ENCODE measurements at regions not wholly inside any gene's neighbourhood (a gene's known extent, or its start where the extent isn't known, plus 50 kb on each side); places are given as distances from the start of the nearest gene placed in this dataset.

DNA sequence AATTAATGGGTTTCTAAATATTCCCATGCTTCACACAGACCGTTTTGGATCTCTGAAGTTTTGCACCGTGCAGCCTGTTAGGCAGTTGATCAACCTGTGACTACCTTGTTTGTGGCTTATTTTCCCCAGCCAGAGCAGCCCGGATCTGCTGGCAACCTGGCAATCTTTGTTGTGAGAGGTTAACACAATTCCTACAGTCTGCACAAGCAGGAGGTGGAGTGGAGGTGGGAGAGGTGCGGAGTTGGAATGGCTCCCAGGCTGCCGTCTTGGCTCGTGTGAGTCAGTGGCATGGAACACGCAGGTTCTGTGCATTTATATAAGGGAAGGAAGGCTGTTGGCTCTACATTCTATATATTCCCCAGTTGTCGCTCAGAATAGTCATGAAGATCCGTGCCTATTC, 70.9 kb upstream of the STOX2 start:
- no TSS peak for BruUV-seq (replicated peaks)
- Mint-ChIP-seq H3K4me1 (ENCODE audit: insufficient read depth, unreplicated experiment) (peaks cover 11% of the 10 kb centered on the region), H3K9me3 (ENCODE audit: unreplicated experiment) (no peaks in the 10 kb centered on the region), H3K27me3 (ENCODE audit: insufficient read depth, unreplicated experiment) (no peaks in the 10 kb centered on the region), H3K27ac (ENCODE audit: low read depth, unreplicated experiment) (no peak overlapping the region), H3K36me3 (ENCODE audit: insufficient read depth, unreplicated experiment) (no peaks in the 10 kb centered on the region), H3K4me3 (ENCODE audit: unreplicated experiment) (no peak overlapping the region)
- ChIA-PET CTCF (interaction anchor here (0.6 kb wide), 2 partner anchors 13 to 396 kb away, joined by 4 to 7 read pairs; no protein-coding TSS in a partner anchor), POLR2A (interaction anchor here (1.0 to 1.1 kb wide), 2 partner anchors 11 to 41 kb away, joined by 3 to 5 read pairs; no protein-coding TSS in a partner anchor)
- intact Hi-C loops (cut with micrococcal nuclease) = no loop called here
- TF ChIP-seq, protein P1, sequence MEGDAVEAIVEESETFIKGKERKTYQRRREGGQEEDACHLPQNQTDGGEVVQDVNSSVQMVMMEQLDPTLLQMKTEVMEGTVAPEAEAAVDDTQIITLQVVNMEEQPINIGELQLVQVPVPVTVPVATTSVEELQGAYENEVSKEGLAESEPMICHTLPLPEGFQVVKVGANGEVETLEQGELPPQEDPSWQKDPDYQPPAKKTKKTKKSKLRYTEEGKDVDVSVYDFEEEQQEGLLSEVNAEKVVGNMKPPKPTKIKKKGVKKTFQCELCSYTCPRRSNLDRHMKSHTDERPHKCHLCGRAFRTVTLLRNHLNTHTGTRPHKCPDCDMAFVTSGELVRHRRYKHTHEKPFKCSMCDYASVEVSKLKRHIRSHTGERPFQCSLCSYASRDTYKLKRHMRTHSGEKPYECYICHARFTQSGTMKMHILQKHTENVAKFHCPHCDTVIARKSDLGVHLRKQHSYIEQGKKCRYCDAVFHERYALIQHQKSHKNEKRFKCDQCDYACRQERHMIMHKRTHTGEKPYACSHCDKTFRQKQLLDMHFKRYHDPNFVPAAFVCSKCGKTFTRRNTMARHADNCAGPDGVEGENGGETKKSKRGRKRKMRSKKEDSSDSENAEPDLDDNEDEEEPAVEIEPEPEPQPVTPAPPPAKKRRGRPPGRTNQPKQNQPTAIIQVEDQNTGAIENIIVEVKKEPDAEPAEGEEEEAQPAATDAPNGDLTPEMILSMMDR (IDR thresholded peaks at IDR 0.05; ENCODE audit: unreplicated experiment) = no peak
- DNase-seq (ENCODE audit: unreplicated experiment) = peak; percentile 71

DNA sequence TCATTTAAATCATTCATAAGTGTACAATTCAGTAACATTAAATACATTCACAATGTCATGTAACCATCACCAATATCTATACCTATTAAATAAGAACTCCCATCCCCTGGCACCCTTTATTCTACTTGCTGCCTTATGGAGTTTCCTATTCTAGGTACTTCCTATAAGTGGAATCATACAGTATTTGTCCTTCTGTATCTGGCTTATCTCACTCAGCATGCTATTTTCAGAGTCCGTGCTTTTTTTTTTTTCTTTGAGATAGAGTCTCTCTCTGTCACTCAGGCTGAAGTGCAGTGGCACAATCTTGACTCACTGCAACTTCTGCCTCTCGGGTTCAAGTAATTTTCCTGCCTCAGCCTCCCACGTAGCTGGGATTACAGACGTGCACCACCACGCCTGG, 67.9 kb upstream of the STOX2 start:
- Mint-ChIP-seq H3K4me3 (ENCODE audit: unreplicated experiment) (no peak overlapping the region), H3K4me1 (ENCODE audit: insufficient read depth, unreplicated experiment) (peaks cover 11% of the 10 kb centered on the region), H3K27me3 (ENCODE audit: insufficient read depth, unreplicated experiment) (no peaks in the 10 kb centered on the region), H3K36me3 (ENCODE audit: insufficient read depth, unreplicated experiment) (no peaks in the 10 kb centered on the region), H3K9me3 (ENCODE audit: unreplicated experiment) (no peaks in the 10 kb centered on the region), H3K27ac (ENCODE audit: low read depth, unreplicated experiment) (no peak overlapping the region)
- intact Hi-C loops (cut with micrococcal nuclease) = loop anchor here (5.0 kb wide), 1 partner anchor 700 kb away; no protein-coding TSS in a partner anchor
- no peak for DNase-seq (ENCODE audit: unreplicated experiment)
- ChIA-PET CTCF (no interaction called here), POLR2A (no interaction called here)
- BruUV-seq (replicated peaks) = no TSS peak
- TF ChIP-seq, protein P1 (IDR thresholded peaks at IDR 0.05; ENCODE audit: unreplicated experiment) = no peak

DNA sequence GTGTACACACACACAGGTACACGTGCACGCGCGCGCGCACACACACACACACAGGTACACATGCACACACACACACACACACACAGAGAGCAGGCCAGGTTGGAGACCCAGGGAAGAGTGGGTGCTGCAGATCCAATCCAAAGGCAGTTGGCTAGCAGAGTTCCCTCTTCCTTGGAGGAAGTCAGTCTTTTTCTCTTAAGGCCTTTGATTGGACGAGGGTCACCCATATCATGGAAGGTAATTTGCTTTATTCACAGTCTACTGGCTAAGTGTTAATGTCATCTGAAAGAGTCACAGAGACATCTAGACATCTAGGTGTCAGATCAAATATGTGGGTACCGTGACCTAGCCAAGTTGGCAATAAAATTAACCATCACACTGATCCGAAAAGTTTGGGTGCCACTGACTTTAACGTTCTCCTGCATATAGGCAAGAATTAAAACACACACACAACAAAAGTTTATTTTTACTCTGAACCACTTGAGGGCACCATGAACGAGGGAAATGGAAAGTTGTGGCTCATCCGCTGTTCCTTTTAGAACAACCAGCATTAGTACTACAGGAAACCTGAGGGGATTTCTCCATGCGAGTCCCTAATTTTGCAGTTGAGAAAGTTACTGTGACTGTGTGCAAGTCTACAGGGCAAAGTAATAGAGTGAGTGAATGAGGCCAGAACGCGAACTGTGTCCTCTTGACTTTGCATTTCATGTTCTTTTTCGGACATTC, 66.0 kb upstream of the STOX2 start:
- TF ChIP-seq, protein P1 (IDR thresholded peaks at IDR 0.05; ENCODE audit: unreplicated experiment) = peak; percentile 31
- CTCF ChIA-PET = interaction anchor here (1.0 kb wide), 1 partner anchor 326 kb away, joined by 3 read pairs; no protein-coding TSS in a partner anchor
- no peak overlapping the region for H3K27ac Mint-ChIP-seq (ENCODE audit: low read depth, unreplicated experiment)
- no peaks in the 10 kb centered on the region for H3K27me3 Mint-ChIP-seq (ENCODE audit: insufficient read depth, unreplicated experiment)
- H3K9me3 Mint-ChIP-seq (ENCODE audit: unreplicated experiment) = no peaks in the 10 kb centered on the region
- intact Hi-C loops (cut with micrococcal nuclease) = loop anchor here (5.0 kb wide), 1 partner anchor 698 kb away; no protein-coding TSS in a partner anchor
- H3K4me3 Mint-ChIP-seq (ENCODE audit: unreplicated experiment) = no peak overlapping the region
- peaks cover 9% of the 10 kb centered on the region for H3K4me1 Mint-ChIP-seq (ENCODE audit: insufficient read depth, unreplicated experiment)
- BruUV-seq (replicated peaks) = no TSS peak
- POLR2A ChIA-PET = no interaction called here
- no peaks in the 10 kb centered on the region for H3K36me3 Mint-ChIP-seq (ENCODE audit: insufficient read depth, unreplicated experiment)
- DNase-seq (ENCODE audit: unreplicated experiment) = peak; percentile 43

DNA sequence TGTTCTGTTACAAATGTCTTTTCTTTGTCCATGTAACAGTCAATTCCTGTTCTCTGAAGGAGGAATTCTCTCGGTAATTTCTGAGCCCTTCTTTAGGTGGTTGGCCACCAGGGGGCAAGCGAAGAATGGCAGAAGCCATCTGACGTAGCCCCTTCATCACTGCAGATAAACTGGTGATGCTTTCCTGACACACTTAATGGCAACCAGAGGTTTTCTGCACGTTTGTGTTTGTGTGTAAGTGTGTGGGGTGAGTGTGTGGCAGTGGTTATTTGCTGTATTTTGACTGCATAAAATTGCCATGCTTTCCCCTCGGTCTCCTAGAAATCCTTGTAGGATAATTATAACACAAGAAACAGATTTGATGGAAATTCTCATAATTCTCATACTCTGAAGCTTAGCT, 64.8 kb upstream of the STOX2 start:
- H3K27ac Mint-ChIP-seq (ENCODE audit: low read depth, unreplicated experiment) = no peak overlapping the region

More for the DNA sequence above, 64.8 kb upstream of the STOX2 start:
- ChIA-PET POLR2A (interaction anchor here (0.6 to 1.2 kb wide), 2 partner anchors 9 to 150 kb away, joined by 3 read pairs; no protein-coding TSS in a partner anchor), CTCF (interaction anchor here (0.7 to 6.1 kb wide), 26 partner anchors 9 to 411 kb away, joined by 3 to 98 read pairs (median 4); no protein-coding TSS in a partner anchor)
- Mint-ChIP-seq H3K9me3 (ENCODE audit: unreplicated experiment) (no peaks in the 10 kb centered on the region), H3K4me3 (ENCODE audit: unreplicated experiment) (no peak overlapping the region), H3K27me3 (ENCODE audit: insufficient read depth, unreplicated experiment) (no peaks in the 10 kb centered on the region), H3K4me1 (ENCODE audit: insufficient read depth, unreplicated experiment) (no peaks in the 10 kb centered on the region), H3K36me3 (ENCODE audit: insufficient read depth, unreplicated experiment) (no peaks in the 10 kb centered on the region)
- DNase-seq (ENCODE audit: unreplicated experiment) = peak; percentile 81
- TF ChIP-seq, protein P1 (IDR thresholded peaks at IDR 0.05; ENCODE audit: unreplicated experiment) = peak; percentile 79
- BruUV-seq (replicated peaks) = no TSS peak
- intact Hi-C loops (cut with micrococcal nuclease) = loop anchor here (1.0 to 5.0 kb wide), 5 partner anchors 260 to 410 kb away; no protein-coding TSS in a partner anchor
